GM12873 (cell line): ENCODE measurements at regions not wholly inside any gene's neighbourhood (a gene's known extent, or its start where the extent isn't known, plus 50 kb on each side); places are given as distances from the start of the nearest gene placed in this dataset.

Experiments
- CTCF ChIP-seq: IDR thresholded peaks from 2 replicates; pipeline ENCODE4 v1.5.1; 2012; ENCODE audit warnings: low read depth, mild to moderate bottlenecking, moderate library complexity, low read length, control low read depth; ENCODE audit not compliant: insufficient read depth; ENCODE audit errors: missing control alignments

DNA sequence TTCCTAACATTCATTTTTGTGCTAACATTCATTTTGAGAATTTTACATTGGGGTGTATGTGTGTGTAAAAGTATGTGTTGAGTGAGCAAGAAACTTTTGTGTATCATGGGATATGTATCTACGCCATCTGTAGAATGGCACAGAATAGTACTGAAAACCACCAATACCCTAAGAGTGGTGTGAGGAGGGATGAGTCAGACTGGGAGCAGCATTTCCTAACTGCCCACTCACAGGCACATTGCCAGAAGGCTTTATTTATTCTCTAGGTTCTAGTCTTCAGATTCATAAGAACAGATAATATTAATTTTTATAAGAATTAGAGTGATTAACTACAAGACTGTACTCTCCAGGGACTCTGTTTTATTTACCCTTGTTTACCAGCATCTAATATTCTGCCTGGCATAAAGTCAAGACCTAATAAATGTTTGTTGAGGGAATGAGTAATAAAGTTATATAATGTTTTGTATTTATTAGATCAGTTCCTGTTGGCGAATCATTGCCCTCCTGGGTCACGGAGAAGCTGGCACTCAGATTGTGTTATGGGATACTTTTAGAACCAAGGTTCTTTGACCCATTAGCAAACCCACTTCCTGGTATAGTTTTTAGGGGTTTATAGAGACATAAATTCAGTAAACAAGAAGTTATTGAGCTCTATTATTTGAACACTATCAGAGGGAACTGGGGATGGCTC lies 159.1 kb upstream of the PPP2R2B start:
- TF ChIP-seq CTCF: no peak

GRCh38 chr5:147040856-147041255 lies 162.3 kb upstream of the PPP2R2B start:
- TF ChIP-seq CTCF: no peak

- no peak for TF ChIP-seq CTCF
Observed at GRCh38 chr5:147044572-147045273, 166.2 kb upstream of the PPP2R2B start.

DNA sequence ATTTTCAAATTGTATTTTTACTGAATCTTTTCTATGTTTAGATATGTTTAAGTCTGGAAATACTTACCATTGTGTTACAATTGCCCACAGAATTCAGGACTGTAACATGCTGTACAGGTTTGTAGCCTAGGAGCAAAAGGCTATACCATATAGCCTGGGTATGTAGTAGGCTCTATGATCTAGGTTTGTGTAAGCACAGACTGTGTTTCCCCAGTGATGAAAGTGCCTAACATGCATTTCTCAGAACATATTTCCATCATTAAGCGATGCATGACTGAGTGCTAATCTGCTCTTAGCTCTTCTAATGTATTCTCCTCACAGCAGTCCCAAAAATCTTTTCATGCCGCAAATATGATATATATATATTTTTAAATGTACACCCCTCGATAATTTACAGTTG lies 166.7 kb upstream of the PPP2R2B start:
- TF ChIP-seq CTCF: no peak

- no peak for TF ChIP-seq CTCF
Observed at GRCh38 chr5:147046281-147046680, 167.7 kb upstream of the PPP2R2B start.

GRCh38 chr5:147046894-147047293 lies 168.3 kb upstream of the PPP2R2B start:
- no peak for TF ChIP-seq CTCF

- TF ChIP-seq CTCF: no peak
Observed at GRCh38 chr5:147049764-147050163, 171.2 kb upstream of the PPP2R2B start.
